ENCODE measurements at regions not wholly inside any gene's neighbourhood (a gene's known extent, or its start where the extent isn't known, plus 50 kb on each side); places are given as distances from the start of the nearest gene placed in this dataset.

DNA sequence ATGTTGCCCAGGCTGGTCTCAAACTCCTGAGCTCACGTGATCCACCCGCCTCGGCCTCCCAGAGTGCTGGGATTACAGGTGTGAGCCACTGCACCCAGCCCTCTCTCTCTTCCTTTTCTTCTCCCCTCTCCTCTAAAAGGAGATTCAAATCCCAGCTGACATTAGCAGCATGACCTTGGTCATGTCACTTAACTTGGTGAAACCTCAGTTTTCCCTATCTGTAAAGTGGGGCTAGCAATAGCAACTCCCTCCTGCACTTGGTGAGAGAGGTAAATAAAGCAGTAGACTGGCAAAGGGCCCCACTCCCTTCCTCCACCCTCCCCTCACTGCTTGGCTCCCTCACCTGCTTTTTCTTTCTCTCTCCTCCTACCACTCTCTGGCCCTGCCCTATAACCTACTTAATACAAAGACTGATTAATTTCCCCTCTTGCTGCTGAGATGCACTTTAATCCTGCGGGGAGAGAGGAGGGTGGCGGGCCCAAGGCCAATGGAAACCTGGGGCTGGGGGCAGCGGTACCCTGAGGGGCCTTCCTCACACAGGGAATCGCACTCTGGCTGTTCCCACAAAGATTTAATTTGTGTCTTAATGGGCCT lies 54.2 kb upstream of the ZFAND3 start:
- TF ChIP-seq, protein P1, sequence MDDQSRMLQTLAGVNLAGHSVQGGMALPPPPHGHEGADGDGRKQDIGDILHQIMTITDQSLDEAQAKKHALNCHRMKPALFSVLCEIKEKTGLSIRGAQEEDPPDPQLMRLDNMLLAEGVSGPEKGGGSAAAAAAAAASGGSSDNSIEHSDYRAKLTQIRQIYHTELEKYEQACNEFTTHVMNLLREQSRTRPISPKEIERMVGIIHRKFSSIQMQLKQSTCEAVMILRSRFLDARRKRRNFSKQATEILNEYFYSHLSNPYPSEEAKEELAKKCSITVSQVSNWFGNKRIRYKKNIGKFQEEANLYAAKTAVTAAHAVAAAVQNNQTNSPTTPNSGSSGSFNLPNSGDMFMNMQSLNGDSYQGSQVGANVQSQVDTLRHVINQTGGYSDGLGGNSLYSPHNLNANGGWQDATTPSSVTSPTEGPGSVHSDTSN (IDR thresholded peaks at IDR 0.05), result no peak
- TF ChIP-seq, protein P2, sequence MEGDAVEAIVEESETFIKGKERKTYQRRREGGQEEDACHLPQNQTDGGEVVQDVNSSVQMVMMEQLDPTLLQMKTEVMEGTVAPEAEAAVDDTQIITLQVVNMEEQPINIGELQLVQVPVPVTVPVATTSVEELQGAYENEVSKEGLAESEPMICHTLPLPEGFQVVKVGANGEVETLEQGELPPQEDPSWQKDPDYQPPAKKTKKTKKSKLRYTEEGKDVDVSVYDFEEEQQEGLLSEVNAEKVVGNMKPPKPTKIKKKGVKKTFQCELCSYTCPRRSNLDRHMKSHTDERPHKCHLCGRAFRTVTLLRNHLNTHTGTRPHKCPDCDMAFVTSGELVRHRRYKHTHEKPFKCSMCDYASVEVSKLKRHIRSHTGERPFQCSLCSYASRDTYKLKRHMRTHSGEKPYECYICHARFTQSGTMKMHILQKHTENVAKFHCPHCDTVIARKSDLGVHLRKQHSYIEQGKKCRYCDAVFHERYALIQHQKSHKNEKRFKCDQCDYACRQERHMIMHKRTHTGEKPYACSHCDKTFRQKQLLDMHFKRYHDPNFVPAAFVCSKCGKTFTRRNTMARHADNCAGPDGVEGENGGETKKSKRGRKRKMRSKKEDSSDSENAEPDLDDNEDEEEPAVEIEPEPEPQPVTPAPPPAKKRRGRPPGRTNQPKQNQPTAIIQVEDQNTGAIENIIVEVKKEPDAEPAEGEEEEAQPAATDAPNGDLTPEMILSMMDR (IDR thresholded peaks at IDR 0.05), result no peak
- no peak for TF ChIP-seq POLR2A (IDR thresholded peaks at IDR 0.05; ENCODE audit: low read length)

All from A549 (cell line).